Esophagus squamous epithelium (tissue), 5 donors: ENCODE measurements at regions not wholly inside any gene's neighbourhood (a gene's known extent, or its start where the extent isn't known, plus 50 kb on each side); places are given as distances from the start of the nearest gene placed in this dataset.

Experiments
- DNase-seq: peaks from one replicate; lab custom pipeline; 2025; lab: John Stamatoyannopoulos, UW
- H3K27ac ChIP-seq, 4 donors: fragments of 200-600 bp; sonication (generic); one replicate each; pipeline ENCODE4 v1.5.1; 2016 to 2019; ENCODE audit warnings: mild to moderate bottlenecking in 1 of 4
- H3K27me3 ChIP-seq, 4 donors: fragments of 200-600 bp; sonication (generic); 1 replicate in 3 of 4; 2 replicates in 1 of 4; pipeline versions ENCODE4 v1.5.1 to v1.6.0; 2017 to 2021; ENCODE audit warnings: antibody characterized with exemption in 1 of 4
- H3K36me3 ChIP-seq, 3 donors: fragments of 200-600 bp; sonication (generic); one replicate each; pipeline ENCODE4 v1.5.1; 2016 to 2019
- H3K4me1 ChIP-seq, 3 donors: fragments of 200-600 bp; sonication (generic); one replicate each; pipeline ENCODE4 v1.5.1; 2017 to 2019
- H3K4me3 ChIP-seq, 4 donors: fragments of 200-600 bp; sonication (generic); 1 replicate in 3 of 4; 2 replicates in 1 of 4; pipeline ENCODE4 v1.5.1; 2016 to 2019; ENCODE audit warnings: mild to moderate bottlenecking in 2 of 4, moderate library complexity in 1 of 4
- H3K9me3 ChIP-seq, 3 donors: fragments of 200-600 bp; sonication (generic); one replicate each; pipeline ENCODE4 v1.5.1; 2016 to 2019
- POLR2A ChIP-seq, 4 donors: fragments of 450-650 bp; IDR thresholded peaks; one replicate each; pipeline ENCODE4 v1.6.1; 2017; ENCODE audit warnings: antibody characterized with exemption in 4 of 4, mild to moderate bottlenecking in 4 of 4, moderate library complexity in 3 of 4
- WGBS, 2 donors: methylation state at CpG; one replicate each; pipeline ENCODE4 v1.1.5; 2018; 5-methylcytosine and 5-hydroxymethylcytosine counted together
- intact Hi-C: fragments of 100-400 bp; cut with DNase I; formaldehyde crosslinking; loops from one replicate; pipeline ENCODE4 v1.15.0; 2022
- TF ChIP-seq, protein P1 (sequence below), 6 experiments: fragments of 450-650 bp in 4 of 6; fragments of 200-600 bp in 2 of 6; sonication (generic) in 2 of 6; IDR thresholded peaks; one replicate each; pipeline ENCODE4 v1.5.1; 2016 to 2019; ENCODE audit warnings: antibody characterized with exemption in 6 of 6, mild to moderate bottlenecking in 4 of 6, moderate library complexity in 4 of 6
- donor health status: DM: yes; HTN: yes; CAD: no.

DNA sequence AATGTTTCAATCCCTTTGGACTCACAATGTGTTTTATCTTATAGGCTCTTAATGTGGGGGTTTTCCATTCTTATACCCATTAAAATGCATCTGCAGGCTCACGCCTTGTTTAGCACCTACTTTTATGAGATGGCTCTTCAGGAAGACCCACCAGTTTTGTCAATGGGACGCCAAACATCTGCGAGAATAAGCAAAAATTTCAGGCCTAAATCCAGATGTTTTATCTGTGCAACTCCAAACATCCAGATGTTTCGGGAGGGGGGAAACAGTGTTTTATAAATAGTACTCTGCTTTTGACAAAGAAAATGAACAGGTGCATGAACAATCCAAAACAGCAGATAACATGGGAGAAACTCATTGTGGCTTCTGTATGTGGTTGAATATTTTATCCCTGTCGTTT is 342.8 kb downstream of the DHX15 start:
- no peak overlapping the region for H3K27ac ChIP-seq
- H3K4me3 ChIP-seq: no peak overlapping the region
- no peak for TF ChIP-seq POLR2A (IDR thresholded peaks at IDR 0.05)
- TF ChIP-seq, protein P1, sequence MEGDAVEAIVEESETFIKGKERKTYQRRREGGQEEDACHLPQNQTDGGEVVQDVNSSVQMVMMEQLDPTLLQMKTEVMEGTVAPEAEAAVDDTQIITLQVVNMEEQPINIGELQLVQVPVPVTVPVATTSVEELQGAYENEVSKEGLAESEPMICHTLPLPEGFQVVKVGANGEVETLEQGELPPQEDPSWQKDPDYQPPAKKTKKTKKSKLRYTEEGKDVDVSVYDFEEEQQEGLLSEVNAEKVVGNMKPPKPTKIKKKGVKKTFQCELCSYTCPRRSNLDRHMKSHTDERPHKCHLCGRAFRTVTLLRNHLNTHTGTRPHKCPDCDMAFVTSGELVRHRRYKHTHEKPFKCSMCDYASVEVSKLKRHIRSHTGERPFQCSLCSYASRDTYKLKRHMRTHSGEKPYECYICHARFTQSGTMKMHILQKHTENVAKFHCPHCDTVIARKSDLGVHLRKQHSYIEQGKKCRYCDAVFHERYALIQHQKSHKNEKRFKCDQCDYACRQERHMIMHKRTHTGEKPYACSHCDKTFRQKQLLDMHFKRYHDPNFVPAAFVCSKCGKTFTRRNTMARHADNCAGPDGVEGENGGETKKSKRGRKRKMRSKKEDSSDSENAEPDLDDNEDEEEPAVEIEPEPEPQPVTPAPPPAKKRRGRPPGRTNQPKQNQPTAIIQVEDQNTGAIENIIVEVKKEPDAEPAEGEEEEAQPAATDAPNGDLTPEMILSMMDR (IDR thresholded peaks at IDR 0.05): no peak
- H3K9me3 ChIP-seq: no peaks in the 10 kb centered on the region
- no peaks in the 10 kb centered on the region for H3K36me3 ChIP-seq
- 72 to 79% methylated on average over 5 of the region's 5 CpGs for WGBS, 2 donors
- no peaks in the 10 kb centered on the region for H3K4me1 ChIP-seq
- DNase-seq: no peak
- no peaks in the 10 kb centered on the region for H3K27me3 ChIP-seq
- intact Hi-C loops: no loop called here

DNA sequence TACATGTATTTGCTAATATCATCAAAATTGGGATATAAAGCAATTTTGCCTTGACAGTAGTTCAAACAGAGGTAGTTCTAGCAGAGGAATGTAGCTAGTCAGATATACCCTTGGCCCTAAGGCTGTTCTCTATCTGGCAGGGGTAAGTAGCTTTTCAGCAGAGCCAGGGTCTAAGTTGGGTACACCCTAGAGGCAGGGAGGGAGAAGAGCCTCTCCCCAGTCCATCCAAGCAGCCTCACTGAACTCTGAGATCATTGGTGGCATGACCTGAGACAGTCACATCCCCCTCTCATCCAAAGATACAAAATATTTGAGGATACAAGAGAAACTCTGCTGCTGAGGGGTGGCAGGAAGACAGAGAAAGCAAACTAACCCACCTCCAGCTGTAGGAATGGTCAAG is 343.7 kb downstream of the DHX15 start:
- Histone ChIP-seq H3K9me3 (no peaks in the 10 kb centered on the region), H3K4me1 (no peaks in the 10 kb centered on the region), H3K27ac (no peak overlapping the region), H3K36me3 (no peaks in the 10 kb centered on the region), H3K27me3 (no peaks in the 10 kb centered on the region), H3K4me3 (no peak overlapping the region)
- TF ChIP-seq, protein P1 (IDR thresholded peaks at IDR 0.05): no peak
- TF ChIP-seq POLR2A (IDR thresholded peaks at IDR 0.05): no peak
- intact Hi-C loops: no loop called here
- DNase-seq: no peak

DNA sequence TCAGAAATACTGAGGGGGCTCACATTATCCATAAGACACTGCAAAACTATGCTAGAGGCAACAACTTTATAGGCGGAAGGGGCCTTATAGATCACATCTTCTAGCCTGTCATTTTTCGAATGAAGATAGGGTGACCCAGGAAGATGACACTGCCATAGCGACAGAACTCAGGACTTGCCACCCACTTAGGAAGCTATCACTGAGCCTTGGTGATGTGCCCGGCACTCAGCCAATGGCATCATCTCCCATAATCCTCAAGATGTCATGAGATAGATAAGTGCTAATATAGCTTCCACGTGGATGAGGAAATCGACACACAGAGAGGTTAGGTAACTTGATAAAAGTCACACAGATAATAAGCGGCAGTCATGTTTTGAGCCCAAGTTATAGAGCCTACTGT is 346.6 kb downstream of the DHX15 start:
- H3K27ac ChIP-seq: no peak overlapping the region
- TF ChIP-seq POLR2A (IDR thresholded peaks at IDR 0.05): no peak
- TF ChIP-seq, protein P1 (IDR thresholded peaks at IDR 0.05): no peak
- intact Hi-C loops: no loop called here
- H3K9me3 ChIP-seq: no peaks in the 10 kb centered on the region
- H3K4me1 ChIP-seq: no peaks in the 10 kb centered on the region
- no peaks in the 10 kb centered on the region for H3K27me3 ChIP-seq
- DNase-seq: no peak
- 84 to 90% methylated on average over 7 of the region's 7 CpGs for WGBS, 2 donors
- H3K4me3 ChIP-seq: no peak overlapping the region
- no peaks in the 10 kb centered on the region for H3K36me3 ChIP-seq

DNA sequence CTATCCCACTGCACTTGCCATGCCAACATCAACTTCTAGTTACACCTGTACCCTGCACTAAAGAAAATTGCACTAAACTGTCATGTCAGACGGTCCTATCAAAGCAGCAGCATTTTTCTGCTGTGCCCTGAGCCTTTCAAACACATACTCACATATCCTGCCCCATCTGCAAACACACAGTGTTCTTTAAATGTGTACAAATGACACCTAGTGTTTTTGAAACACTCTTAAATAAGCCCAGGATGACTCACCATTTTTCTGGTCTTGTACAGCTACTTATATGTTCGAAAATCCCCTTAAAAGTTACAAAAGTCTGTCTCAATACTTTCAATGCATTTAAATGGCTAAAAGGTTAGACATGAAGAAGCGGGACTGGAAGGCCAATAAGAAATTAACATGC is 346.7 kb upstream of the PPARGC1A start:
- H3K36me3 ChIP-seq: no peaks in the 10 kb centered on the region
- no peaks in the 10 kb centered on the region for H3K27me3 ChIP-seq
- H3K27ac ChIP-seq: no peak overlapping the region
- no peaks in the 10 kb centered on the region for H3K4me1 ChIP-seq
- H3K9me3 ChIP-seq: no peaks in the 10 kb centered on the region
- WGBS, 2 donors: 48 to 68% methylated on average over 3 of the region's 3 CpGs
- TF ChIP-seq, protein P1 (IDR thresholded peaks at IDR 0.05): no peak
- TF ChIP-seq POLR2A (IDR thresholded peaks at IDR 0.05): no peak
- intact Hi-C loops: no loop called here
- H3K4me3 ChIP-seq: no peak overlapping the region
- DNase-seq: no peak

DNA sequence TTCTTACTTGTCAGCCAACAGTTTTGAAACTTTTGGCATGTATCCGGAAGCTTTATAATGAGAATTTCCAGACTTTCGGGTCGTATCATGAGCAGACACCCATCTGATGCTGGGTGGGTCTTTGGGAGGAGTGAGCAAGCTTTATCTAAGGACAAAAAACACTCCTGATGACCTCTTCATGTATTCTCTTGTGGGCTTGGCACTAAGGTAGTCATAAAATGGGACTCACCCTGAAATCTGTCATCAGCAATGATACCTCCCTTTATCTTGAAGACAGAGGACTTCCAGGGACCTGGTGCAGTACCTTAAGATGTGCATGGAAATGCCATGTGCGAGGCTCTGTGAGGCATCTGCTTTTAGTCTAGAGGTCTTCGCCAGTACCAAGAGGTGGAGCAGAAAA is 346.3 kb upstream of the PPARGC1A start:
- Histone ChIP-seq H3K4me1 (no peaks in the 10 kb centered on the region), H3K27ac (no peak overlapping the region), H3K27me3 (peaks cover 0 to 3% (median 0%) of the 10 kb centered on the region in 4 donors), H3K4me3 (no peak overlapping the region), H3K9me3 (no peaks in the 10 kb centered on the region), H3K36me3 (no peaks in the 10 kb centered on the region)
- TF ChIP-seq POLR2A (IDR thresholded peaks at IDR 0.05): no peak
- TF ChIP-seq, protein P1 (IDR thresholded peaks at IDR 0.05): no peak
- WGBS, 2 donors: 63 to 83% methylated on average over 4 to 5 of the region's 5 CpGs
- DNase-seq: no peak
- intact Hi-C loops: no loop called here
